HepG2 (cell line): ENCODE measurements at regions not wholly inside any gene's neighbourhood (a gene's known extent, or its start where the extent isn't known, plus 50 kb on each side); places are given as distances from the start of the nearest gene placed in this dataset.

Source experiments
- ATAC-seq: fragments of 200-7000 bp; cut with Tn5 transposase; 3 replicates; pipeline ENCODE4 v1.9.1; 2020; ENCODE audit warnings: mild to moderate bottlenecking, moderate library complexity
- BruUV-seq: library from RNA; stranded (reverse); fragments of 400-500 nt; replicated peaks from 2 replicates; lab custom pipeline; 2021; lab: Mats Ljungman, UMichigan
- CTCF ChIA-PET: fragments of 300-600 bp; formaldehyde crosslinking; extraction: SDS; loops from one replicate; lab custom pipeline; 2021; ENCODE audit warnings: low total read pairs, inconsistent platforms, low intra/inter-chr PET ratio; lab: Yijun Ruan, JAX
- POLR2A ChIA-PET: fragments of 350-600 bp; sonication (Branson Sonifier 250); formaldehyde crosslinking; loops from one replicate; lab custom pipeline; 2020; ENCODE audit warnings: antibody characterized with exemption, inconsistent platforms; lab: Yijun Ruan, JAX
- DNase-seq: peaks from one replicate; pipeline ENCODE4 v3.0.0-alpha.2; 2015; ENCODE audit warnings: low spot score
- FAIRE-seq: peaks from 3 replicates; lab custom pipeline; 2011; peaks lifted over from hg19 to GRCh38; lab: Jason Lieb, UNC
- H2AFZ ChIP-seq: one replicate; pipeline ENCODE4 v1.6.1; 2011; ENCODE audit warnings: low read length, inconsistent platforms
- H3K27ac ChIP-seq: fragments of 300-600 bp; 3 replicates; pipeline ENCODE4 v1.8.0; 2011; ENCODE audit warnings: mixed run types, mild to moderate bottlenecking, mixed read lengths, low read length, inconsistent platforms; ENCODE audit not compliant: insufficient read depth; ENCODE audit errors: extremely low read length
- H3K27me3 ChIP-seq, 2 experiments: fragments of 200-600 bp in 1 of 2; 2 replicates in 1 of 2; 3 replicates in 1 of 2; pipeline versions ENCODE4 v1.6.0 to v1.8.0; 2011; ENCODE audit warnings: low read length in 2 of 2, mild to moderate bottlenecking in 2 of 2, moderate library complexity in 2 of 2, inconsistent platforms in 1 of 2; ENCODE audit not compliant: insufficient read depth in 2 of 2, control insufficient read depth in 1 of 2
- H3K36me3 ChIP-seq, 2 experiments: fragments of 200-600 bp in 1 of 2; replicated peaks in 1 of 2; 2 replicates in 1 of 2; 3 replicates in 1 of 2; pipeline versions ENCODE4 v1.5.1 to v1.8.0; 2011; ENCODE audit warnings: low read length in 2 of 2, inconsistent platforms in 1 of 2; ENCODE audit not compliant: insufficient read depth in 2 of 2, control insufficient read depth in 1 of 2
- H3K4me1 ChIP-seq: 2 replicates; pipeline ENCODE4 v1.5.1; 2012; ENCODE audit warnings: low read length, inconsistent platforms; ENCODE audit not compliant: insufficient read depth
- H3K4me2 ChIP-seq: 2 replicates; pipeline ENCODE4 v1.6.0; 2011; ENCODE audit warnings: low read depth, low read length, inconsistent platforms
- H3K4me3 ChIP-seq, 3 experiments: fragments of 200-600 bp in 1 of 3; sonication (generic), shearing (Covaris generic) in 1 of 3; replicated peaks in 1 of 3; 2 replicates each; pipeline ENCODE4 v1.5.1; 2011 to 2016; ENCODE audit warnings: low read length in 3 of 3, inconsistent platforms in 2 of 3, low read depth in 2 of 3, mild to moderate bottlenecking in 2 of 3, control low read depth in 1 of 3, mixed read lengths in 1 of 3; ENCODE audit not compliant: insufficient read depth in 1 of 3
- H3K79me2 ChIP-seq: one replicate; pipeline ENCODE4 v1.6.1; 2011; ENCODE audit warnings: low read length, inconsistent platforms; ENCODE audit not compliant: insufficient read depth
- H3K9ac ChIP-seq: 2 replicates; pipeline ENCODE4 v1.6.0; 2011; ENCODE audit warnings: mild to moderate bottlenecking, low read depth, low read length, inconsistent platforms; ENCODE audit not compliant: insufficient read depth
- H3K9me3 ChIP-seq: 2 replicates; pipeline ENCODE4 v1.5.1; 2012; ENCODE audit warnings: mild to moderate bottlenecking, low read length
- H4K20me1 ChIP-seq: 2 replicates; pipeline ENCODE4 v1.6.0; 2011; ENCODE audit warnings: inconsistent platforms, mild to moderate bottlenecking, low read length, moderate library complexity; ENCODE audit not compliant: insufficient read depth
- ARID4A ChIP-seq: sonication (generic); formaldehyde crosslinking; IDR thresholded peaks from 2 replicates; pipeline ENCODE4 v1.5.0; 2020; ENCODE audit warnings: mild to moderate bottlenecking, missing genetic modification reagents, borderline replicate concordance
- HINFP ChIP-seq: sonication (generic); formaldehyde crosslinking; IDR thresholded peaks from 2 replicates; pipeline ENCODE4 v1.4.0; 2020; ENCODE audit warnings: low read depth, mild to moderate bottlenecking, missing genetic modification reagents
- KAT7 ChIP-seq: IDR thresholded peaks from 2 replicates; pipeline ENCODE4 v1.6.1; 2018; ENCODE audit warnings: borderline replicate concordance, missing compliant biosample characterization
- NFE2 ChIP-seq: sonication (generic); formaldehyde crosslinking; IDR thresholded peaks from 2 replicates; pipeline ENCODE4 v1.4.0; 2020; ENCODE audit warnings: missing genetic modification reagents
- NR2F1 ChIP-seq, 2 experiments: fragments of 450-650 bp in 1 of 2; formaldehyde crosslinking in 1 of 2; IDR thresholded peaks; 2 replicates each; pipeline versions ENCODE4 v1.5.0 to v1.6.1; 2016 to 2020; ENCODE audit warnings: mild to moderate bottlenecking in 1 of 2, missing compliant biosample characterization in 1 of 2, missing genetic modification reagents in 1 of 2, moderate library complexity in 1 of 2
- in situ Hi-C: cut with HindIII; loops from 2 replicates; pipeline ENCODE4 v1.10.0; 2017; ENCODE audit warnings: low pct_unique_long_range_greater_than_20kb; ENCODE audit not compliant: extremely low pct_ligation_motif_present
- intact Hi-C: fragments of 100-400 bp; cut with micrococcal nuclease; formaldehyde crosslinking; loops from one replicate; pipeline ENCODE4 v1.10.0; 2022; ENCODE audit not compliant: unreplicated experiment

- Histone ChIP-seq H3K27me3 (no peaks in the 10 kb centered on the region), H3K27ac (no peak overlapping the region), H3K9me3 (no peaks in the 10 kb centered on the region), H3K9ac (no peak overlapping the region), H3K4me3 (no peak overlapping the region), H4K20me1 (no peaks in the 10 kb centered on the region), H3K79me2 (no peaks in the 10 kb centered on the region), H3K36me3 (no peaks in the 10 kb centered on the region), H2AFZ (no peak overlapping the region), H3K4me2 (no peak overlapping the region), H3K4me1 (no peaks in the 10 kb centered on the region)
- CTCF ChIA-PET: no interaction called here
- BruUV-seq: no TSS peak
- in situ Hi-C loops (no loop called here), intact Hi-C loops (no loop called here)
- FAIRE-seq: no peak
- POLR2A ChIA-PET: no interaction called here
- TF ChIP-seq HINFP: no peak
- no peak for TF ChIP-seq NR2F1 (CRISPR knock-in tag; IDR thresholded peaks at IDR 0.05)
- no peak for TF ChIP-seq NFE2 (CRISPR knock-in tag)
- TF ChIP-seq KAT7 (CRISPR knock-in tag): no peak
- TF ChIP-seq ARID4A (CRISPR knock-in tag): no peak
- ATAC-seq: no peak
- DNase-seq: no peak
Measured at GRCh38 chrX:34341258-34341657, 209.1 kb upstream of the FAM47A start.
